NCI-H345 treated with DMSO at 0.1 percent for 48 hours (cell line): ENCODE measurements at regions not wholly inside any gene's neighbourhood (a gene's known extent, or its start where the extent isn't known, plus 50 kb on each side); places are given as distances from the start of the nearest gene placed in this dataset.

ENCODE experiments used
- DNase-seq: peaks from one replicate; lab custom pipeline; 2025; ENCODE audit not compliant: unreplicated experiment; lab: John Stamatoyannopoulos, UW

DNA sequence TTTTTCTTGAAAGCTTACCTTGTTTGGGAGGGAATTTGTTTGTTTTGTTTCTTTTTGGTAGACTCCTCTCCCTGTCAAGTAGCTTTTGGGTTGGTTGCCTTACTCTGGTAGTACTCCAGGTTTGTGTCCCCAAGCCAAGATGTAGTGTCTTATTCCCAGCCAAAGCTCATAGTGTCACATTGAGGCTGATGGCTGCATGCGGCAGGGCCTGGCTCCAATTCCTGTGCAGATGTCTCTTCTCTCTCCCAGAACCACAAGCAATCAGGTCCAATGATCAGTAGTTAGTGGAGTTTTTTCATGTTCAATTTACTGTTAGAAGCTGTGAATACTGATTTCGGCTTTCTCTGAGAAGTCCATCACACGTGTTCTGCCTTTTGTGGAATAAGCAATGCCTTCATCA, 221.1 kb upstream of the THBS1 start:
- no peak for DNase-seq

DNA sequence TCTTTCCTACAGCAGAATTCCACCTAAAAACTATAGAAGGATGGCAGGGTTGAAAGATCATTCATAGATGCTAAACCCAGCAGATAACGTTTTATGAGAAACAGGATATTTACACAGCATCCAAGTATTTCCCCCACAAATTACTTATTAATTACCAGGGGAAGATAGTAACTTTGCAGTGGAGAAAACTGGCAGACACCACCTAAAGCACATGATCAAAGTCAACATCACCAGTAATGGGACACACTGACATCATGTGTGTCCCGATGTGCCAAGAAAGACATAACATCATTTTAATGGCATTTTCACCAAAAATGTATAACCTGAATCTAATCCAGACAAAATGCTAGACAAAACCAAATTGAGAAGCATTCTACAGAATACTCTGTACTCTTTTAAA, 220.4 kb upstream of the THBS1 start:
- no peak for DNase-seq

DNA sequence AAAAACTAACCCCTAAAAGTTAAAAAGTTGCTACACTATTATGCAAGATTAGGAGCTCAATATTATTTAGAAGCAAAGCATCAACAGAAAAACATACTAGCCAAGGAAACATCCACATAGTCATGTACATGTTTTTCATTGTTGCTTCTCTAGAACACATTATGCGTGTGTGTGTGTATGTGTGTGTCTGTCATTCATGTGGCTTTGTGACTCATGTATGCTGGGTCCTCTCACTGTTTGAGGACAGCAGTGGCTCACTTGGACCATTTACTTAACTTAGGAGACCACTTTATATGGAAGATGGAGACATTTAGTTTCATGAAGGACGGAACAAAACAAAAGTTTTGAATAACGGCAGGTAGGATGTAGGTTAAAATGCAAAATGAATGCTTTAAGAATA, 219.4 kb upstream of the THBS1 start:
- no peak for DNase-seq

DNA sequence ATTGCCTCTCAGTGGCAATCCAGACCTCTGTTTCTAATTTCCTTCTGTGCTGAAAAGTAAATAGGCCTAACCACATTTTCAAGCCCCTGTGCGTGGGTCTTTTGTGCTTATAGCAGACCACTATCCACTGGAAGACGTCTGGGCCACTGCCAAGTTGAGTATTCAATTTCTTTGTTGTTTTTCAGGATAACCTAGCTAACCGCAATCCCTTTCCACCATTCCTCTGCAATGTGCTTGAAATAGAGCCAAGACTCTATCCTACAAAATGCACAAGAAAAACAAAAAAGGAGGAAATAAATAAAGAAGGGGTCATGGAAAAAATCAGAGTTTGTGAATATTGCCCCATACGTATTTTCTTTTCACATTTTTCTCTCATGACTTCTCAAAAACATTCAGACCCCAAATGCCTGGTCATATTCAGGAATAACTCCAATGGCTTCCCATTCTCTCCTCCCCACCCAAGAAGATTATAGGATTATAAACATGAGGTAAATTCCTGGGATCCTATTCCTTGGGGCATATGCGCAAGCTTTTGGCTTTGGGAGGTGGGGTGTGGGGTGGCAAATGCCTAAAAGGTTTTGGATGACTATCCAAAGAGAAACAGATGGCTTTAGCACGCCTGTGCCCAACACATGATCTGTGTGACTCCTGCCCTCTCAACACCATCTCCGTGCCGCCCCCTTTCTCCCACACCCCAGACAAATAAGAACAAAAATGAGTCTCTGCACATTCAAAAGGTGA, 217.9 kb upstream of the THBS1 start:
- no peak for DNase-seq

DNA sequence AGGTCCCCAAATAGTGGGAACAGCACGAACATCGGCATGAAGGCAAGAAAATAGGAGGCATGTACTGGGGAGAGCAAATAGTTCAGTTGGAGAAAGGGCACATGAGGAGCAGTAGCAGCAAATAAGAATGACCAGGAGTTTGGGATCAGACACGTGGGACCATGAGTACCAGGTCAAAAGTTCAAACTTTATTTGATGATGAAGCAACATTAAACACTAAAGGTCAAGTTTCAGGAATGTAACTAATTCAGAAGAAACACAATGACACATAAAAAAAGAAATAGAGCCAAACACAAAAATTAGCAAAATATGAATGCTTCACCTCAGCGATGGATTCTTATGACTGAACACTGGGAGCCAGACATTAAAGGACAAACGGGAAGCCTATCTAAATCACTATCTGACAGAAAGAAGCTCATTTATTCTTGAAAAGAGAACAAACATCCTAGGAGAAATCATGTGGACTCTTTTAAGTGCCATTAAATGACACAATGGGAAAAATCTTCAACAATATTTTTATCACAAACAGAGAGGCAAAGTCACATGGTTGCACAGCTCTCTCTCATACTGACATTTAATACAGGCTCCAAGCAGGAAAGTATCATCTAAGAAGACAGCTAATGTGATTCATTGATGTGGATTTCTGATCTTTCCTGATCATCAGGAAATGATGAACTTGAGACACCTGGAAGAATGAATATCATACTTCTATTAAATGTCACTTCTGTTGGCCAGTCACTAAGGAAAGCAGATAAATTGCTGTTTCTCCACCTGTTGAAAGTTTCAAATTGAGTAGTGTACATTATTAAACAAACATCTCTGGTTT, 216.9 kb upstream of the THBS1 start:
- no peak for DNase-seq

DNA sequence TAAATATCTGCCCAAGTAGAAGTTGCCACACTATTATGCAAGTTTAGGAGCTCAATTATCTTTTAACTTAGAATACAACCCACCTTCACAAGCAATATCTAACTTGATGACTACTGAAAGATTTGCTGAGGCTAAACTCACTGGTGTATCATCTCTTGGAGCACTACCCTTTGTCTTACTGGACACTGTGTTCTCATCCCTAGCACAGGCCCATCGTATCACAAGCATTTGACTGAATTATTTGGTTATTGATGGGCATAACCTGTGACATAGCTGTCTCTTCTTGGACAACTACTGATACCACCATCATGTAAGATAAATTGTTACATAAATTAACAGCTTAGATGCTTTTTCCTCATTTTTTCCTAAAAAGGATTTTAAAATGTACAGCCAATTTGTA, 216.2 kb upstream of the THBS1 start:
- no peak for DNase-seq

DNA sequence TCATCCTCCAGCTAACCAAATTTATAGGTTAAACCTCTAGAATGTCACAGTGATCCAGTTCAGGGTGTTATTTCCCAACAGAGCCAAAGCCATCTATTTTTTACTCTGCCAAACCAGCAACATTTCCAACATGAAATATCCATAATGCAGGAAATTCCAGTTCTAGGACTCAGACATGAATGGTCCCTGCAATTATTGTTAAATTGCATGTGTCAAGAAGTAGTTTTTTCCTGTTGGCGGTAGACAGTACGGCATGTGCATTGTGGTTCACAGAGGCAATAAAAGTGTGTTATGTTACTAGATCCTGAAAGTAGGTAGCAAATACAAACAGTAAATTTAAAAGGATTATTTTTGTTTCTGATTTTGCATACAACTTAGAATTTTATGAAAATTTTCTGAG, 215.7 kb upstream of the THBS1 start:
- DNase-seq = no peak

DNA sequence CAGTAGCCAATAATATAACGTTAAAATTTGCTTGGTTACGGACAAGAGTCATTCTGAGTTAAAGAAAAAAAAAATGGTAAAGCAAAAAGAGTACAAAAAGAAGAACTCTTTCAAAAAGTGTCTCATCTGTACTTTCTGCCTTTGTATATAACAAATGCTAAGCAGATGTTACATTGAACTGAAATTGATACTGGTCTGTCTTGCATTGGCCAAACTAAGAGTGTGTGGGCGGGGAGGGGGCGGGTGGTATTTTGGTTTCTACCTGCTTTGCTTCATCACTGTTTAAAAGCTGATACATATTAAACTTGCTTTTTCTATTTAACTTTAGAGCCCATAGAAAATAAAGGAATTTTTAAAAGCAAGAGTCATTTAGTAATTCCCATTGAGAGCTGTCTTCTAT, 215.0 kb upstream of the THBS1 start:
- DNase-seq = no peak

DNA sequence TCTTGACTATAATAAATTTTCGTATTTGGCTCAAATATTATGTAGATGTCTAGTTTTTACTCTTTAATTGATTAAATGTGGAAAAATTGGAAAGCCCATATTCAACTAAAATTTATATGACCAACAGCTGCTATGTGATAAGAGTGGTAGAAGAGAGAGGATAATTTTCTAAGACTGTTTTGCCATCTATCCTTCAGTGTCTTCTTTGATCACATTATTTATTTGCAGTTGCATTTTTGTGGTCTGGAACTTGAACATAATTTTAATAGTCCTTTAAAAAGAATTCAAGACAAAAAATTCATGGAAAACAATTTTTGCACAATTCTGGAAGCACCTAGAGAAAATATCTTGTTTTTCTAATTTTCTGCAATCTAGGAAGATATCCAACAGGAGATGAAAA, 213.3 kb upstream of the THBS1 start:
- no peak for DNase-seq

DNA sequence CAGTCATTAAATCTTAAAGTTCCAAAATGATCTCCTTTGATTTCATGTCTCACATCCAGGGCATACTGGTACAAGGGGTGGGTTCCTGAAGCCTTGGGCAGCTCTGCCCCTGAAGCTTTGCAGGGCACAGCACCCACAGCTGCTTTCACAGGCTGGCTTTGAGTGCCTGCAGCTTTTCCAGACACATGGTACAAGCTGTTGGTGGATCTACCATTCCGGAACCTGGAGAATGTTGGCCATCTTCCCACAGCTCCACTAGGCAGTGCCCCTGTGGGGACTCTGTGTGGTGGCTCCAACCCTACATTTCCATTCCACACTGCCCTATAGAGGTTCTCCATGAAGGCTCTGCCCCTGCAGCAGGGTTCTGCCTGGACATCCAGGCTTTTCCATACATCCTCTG, 211.1 kb upstream of the THBS1 start:
- no peak for DNase-seq

DNA sequence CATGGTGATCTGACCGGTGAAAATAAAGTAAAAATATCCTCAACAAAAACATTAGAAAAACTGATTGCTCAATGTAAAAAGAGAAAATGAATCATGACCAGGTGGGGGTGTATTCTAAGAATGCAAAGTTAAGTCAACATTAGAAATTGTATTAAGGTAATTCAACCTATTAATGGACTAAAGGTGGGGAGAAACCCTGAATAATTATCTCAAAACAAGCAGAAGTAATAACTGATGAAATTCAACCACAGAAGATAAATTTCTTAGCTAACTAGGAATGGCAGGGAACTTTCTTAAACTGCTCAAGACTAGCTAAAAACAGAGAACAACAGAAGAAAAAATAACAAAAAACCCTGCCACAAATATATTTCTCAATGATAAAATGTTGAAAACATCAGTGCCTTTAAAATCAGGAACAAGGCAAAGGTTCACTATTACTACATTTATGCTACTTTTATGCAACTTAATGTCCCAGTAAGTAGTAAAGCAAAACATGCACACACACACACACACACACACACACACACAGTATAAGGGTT, 204.4 kb upstream of the THBS1 start:
- DNase-seq = no peak

DNA sequence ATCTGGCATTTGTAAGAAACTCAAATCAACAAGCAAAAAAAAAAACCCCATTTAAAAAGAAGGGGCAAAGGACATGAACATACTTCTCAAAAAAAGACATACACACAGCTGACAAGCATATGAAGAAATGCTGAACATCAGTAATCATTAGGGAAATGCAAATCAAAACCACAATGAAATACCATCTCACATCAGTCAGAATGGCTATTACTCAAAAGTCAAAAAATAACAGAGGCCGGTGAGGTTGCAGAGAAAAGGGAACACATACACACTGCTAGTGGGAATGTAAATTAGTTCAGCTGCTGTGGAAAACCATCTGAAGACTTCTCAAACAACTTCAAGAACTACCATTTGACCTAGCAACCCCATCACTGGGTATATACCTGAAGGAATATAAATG, 199.4 kb upstream of the THBS1 start:
- no peak for DNase-seq

DNA sequence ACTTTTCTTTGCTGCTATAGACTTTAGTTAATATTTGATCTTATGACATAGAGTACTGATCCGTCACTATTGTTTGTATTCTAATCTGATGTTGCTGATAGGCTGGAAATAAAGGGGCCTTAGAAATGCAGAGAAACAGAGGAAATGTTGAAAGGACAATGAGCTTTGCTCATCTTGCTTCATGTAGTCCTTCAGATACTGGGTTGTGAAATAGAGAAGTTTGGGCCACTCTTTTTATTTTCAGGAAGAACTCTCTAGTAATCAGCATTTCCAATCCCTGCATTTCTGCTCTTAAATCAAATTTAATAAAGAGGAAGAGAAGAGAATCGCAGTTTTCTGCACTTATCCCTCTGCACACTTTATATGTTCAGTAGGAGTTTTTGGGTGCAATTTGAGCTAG, 192.8 kb upstream of the THBS1 start:
- no peak for DNase-seq

DNA sequence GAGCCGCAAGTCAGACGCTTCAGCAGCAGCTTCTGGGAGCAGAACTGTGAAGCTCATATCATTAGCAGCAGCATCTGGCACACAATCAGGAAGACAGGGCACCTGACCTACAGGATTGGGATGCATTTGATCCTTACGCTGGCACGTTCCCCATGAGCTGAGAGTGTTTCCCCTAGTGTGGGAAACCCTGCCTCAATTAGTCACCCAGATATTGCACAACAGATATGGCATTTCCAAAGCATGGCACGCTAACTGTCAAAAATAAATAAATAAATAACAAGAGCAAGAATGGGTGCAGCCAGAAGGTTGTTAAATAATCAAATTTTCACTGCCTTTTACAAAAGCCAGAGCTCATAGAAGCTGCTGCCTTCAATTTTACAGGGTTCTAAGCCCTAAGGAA, 189.6 kb upstream of the THBS1 start:
- no peak for DNase-seq

DNA sequence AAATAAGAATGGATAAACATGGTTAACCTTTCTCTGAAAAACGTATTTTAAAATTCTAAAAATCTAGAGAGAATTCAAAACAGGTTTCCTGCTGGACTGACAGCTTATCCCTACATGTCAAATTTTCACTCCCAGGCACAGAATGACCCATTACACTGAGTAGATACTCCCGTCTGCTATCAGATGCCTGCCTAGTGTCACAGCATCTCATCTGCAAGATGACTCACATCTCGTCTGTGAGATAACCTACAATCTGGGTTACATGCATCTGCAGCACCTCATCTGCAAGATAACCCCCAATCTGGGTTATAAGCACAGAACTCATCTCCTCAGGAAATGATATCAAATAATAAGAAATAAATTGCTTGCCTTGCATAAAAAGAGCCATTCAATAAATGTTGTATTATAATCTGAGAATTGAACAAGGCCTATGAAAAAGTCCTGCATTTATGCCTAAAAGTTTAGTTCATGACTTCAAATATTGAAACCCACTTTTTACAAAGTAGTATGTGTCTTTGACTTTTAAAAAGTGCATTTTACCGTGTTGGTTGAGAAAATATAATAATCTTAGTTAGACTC, 188.3 kb upstream of the THBS1 start:
- no peak for DNase-seq

DNA sequence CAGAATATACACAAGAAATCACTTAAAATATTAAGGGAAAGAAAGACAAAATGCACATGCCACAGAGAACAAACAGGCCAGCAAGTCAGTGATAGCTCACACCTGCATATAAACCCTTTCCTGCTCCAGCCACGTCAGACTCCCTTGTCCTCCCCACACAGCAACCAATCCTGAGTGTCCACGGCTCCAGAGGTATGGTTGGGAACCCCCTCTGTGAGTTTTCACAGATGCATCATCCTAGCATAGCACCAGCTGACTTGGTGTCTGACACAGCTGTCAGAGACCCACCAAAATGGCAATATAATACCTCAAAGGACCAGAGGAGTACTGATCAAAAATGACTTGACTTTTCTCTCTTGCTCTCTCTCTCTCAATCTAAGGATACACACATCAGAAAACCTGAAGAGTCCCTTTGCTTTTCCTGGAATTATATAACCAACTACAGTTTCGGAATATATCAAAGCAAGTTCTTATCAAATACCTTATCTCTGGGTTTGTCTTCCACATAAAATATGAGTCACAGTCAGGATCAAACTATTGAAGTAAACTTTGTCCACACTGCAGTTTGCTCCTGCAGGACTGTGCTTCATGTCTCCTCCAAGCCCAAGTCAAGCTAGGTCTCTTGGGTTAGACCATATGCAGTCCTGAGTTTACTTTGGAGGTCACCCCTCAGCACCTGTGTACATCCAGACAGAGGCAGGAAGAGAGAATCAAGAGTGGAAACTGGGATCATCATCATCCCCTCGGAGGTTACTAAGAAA, 187.1 kb upstream of the THBS1 start:
- DNase-seq = no peak

DNA sequence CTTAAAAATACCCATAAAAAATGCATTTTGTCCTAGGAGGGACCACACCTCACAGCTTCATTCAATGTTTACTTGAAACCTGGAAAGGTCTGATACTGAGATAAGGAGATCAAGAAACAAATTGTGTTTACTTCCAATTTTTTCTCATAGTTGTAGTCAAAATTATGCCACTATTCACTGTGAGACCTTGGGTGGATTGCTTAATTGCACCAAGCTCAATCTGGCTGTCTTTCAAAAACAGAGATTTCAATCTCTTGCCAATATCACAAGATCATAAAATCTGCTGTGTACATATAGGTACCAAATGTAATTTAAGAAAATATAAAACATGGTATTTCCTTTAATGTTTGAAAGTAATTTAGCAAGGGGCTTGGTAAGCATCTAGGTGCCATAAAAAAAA, 186.4 kb upstream of the THBS1 start:
- DNase-seq = no peak

DNA sequence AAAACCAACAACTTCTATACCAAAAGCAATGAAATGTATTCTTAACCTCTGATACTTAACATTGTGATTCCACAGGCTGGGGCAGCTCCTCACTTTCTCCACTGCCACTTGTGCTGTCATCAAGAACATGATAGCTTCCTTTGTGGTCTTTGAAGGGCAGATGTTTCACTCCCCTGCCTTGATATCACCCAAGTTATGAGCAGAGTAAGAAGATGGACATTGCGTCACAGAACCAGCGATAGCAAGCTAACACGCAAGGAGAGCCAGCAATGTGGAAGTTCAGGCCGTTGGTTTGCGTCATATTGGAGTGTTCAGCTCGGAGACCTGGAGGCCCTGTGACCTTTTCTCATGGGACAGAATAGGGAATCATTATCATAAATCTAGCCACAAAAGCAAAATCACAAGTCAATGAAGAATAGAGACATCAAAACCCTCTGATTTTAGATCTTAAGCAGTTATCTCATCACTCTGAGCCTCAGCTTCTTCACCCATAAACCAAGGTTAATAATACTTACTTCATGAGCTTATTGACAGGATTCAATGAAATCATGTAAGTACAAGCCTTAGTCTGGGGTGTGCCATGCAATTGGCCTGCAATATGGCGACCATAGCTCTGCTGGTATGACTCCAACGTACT, 183.8 kb upstream of the THBS1 start:
- DNase-seq = no peak

DNA sequence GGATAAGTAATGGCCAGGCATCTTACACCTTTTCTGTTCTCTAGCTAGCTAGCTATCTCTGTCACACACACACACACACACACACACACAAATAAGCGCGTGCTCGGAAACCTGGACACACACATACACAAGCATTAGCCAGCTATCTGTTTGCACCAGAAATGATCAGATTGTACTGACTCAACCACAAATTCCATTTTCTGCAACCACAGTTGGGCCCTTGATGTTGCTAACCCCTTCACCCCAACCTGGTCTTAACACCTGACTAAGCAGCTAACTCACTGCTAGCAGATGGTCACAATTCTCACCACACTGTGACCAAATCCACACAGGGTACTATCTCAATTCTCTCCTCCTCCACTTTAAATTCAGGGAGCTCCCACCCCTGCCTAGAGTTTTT, 183.0 kb upstream of the THBS1 start:
- no peak for DNase-seq

DNA sequence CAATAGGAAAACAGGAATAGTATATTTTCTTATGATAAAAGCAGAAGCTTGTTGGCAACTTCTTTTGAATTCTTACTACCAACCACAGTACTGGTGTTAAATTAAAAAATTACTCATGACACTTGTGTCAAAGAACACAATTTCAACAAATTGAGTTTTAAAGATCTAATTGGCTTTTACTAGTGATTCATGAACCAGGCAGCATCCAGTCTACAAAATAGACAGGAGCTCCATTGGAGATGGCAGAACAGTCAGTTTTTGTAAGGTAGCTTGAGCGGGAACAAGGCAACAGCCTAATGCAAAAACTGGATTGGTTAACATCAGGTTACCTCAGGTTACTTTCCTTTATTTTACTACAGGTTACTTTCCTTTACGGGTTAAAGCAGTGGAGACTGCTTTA, 181.3 kb upstream of the THBS1 start:
- DNase-seq = no peak

DNA sequence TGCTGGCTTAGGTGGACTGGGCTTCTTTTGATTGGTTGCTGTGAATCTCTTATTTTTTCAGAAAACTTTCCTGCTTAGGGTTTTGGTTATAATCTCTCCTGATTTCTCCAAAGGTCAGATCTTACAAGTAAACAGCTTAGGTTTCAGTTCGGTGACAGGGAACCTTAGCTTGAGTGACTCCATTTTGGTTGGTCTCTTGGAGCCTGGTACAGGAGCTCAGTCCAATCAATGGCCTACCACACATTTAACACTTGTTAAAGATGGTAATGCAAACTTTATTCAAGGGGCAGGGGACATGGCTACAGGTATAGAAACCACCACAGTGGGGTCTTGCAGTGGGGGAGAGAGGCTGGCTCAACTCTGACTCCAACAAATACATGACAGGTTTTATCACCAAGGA, 180.9 kb upstream of the THBS1 start:
- DNase-seq = no peak
